BJ (cell line): ENCODE measurements at regions not wholly inside any gene's neighbourhood (a gene's known extent, or its start where the extent isn't known, plus 50 kb on each side); places are given as distances from the start of the nearest gene placed in this dataset.

ENCODE experiments used
- CTCF ChIA-PET: fragments of 350-600 bp; formaldehyde crosslinking; extraction: SDS; loops from one replicate; lab custom pipeline; 2021; ENCODE audit warnings: antibody characterized with exemption, inconsistent platforms; lab: Yijun Ruan, JAX
- POLR2A ChIA-PET: fragments of 300-600 bp; sonication (Branson Sonifier 250); formaldehyde crosslinking; extraction: SDS; loops from one replicate; lab custom pipeline; 2021; ENCODE audit warnings: antibody characterized with exemption; lab: Charles Lee
- DNase-seq: peaks from one replicate; pipeline ENCODE4 v3.0.0-alpha.2; 2011; ENCODE audit warnings: low read depth
- H3K27me3 ChIP-seq: 2 replicates; pipeline ENCODE4 v1.6.0; 2011; ENCODE audit warnings: low read length; ENCODE audit not compliant: control insufficient read depth, insufficient read depth
- H3K36me3 ChIP-seq: 2 replicates; pipeline ENCODE4 v1.5.1; 2011; ENCODE audit warnings: low read length; ENCODE audit not compliant: control insufficient read depth, insufficient read depth
- H3K4me3 ChIP-seq: 2 replicates; pipeline ENCODE4 v1.5.1; 2011; ENCODE audit warnings: low read depth, mild to moderate bottlenecking, control low read depth, low read length
- CTCF ChIP-seq: IDR thresholded peaks from 2 replicates; pipeline ENCODE4 v1.5.1; 2011; ENCODE audit warnings: low read depth, mild to moderate bottlenecking, control low read depth, inconsistent platforms, low read length, moderate library complexity; ENCODE audit not compliant: insufficient read depth

GRCh38 chr17:72063262-72063661, 57.6 kb upstream of the SOX9 start:
- no peak for TF ChIP-seq CTCF
- Histone ChIP-seq H3K27me3 (no peaks in the 10 kb centered on the region), H3K36me3 (no peaks in the 10 kb centered on the region), H3K4me3 (no peak overlapping the region)
- DNase-seq: no peak
- CTCF ChIA-PET: no interaction called here
- POLR2A ChIA-PET: no interaction called here

DNA sequence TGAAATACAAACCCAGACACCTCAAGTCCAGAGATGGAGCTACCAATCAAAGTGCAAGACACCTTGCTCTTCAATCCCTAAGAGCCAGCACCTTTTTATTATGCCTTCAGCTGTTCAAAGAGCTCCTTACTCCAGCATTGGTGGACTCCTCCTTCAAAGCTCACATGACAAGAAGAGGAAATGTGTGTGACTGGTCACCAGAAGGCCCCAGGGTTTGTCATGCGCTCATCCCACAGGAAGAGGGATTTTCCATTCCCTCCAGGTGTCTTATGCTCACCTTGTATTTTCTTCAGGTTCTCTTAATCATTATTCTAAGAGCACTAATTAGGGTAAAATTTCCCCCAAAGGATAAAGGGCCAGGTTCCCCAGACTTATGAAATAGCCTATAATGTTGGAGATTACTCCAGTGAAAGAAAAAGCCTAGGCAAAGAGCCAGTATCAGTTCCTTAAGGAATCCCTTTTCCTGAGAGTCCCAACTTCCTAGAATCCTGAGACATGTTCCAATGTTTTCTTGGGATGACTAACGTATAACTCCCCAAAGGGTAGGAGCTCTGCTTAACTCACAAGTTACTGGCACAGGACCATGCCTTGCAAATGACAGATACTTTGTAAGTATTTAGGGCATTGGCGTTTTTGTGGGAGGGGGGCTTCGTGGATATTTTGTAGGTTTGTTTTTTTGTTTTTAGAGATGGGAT, 56.9 kb upstream of the SOX9 start:
- TF ChIP-seq CTCF: no peak
- DNase-seq: no peak
- H3K27me3 ChIP-seq: no peaks in the 10 kb centered on the region
- H3K36me3 ChIP-seq: no peaks in the 10 kb centered on the region
- H3K4me3 ChIP-seq: no peak overlapping the region
- POLR2A ChIA-PET: no interaction called here
- CTCF ChIA-PET: no interaction called here

GRCh38 chr17:72064606-72065193, 56.1 kb upstream of the SOX9 start:
- no peak for TF ChIP-seq CTCF
- ChIA-PET POLR2A (no interaction called here), CTCF (no interaction called here)
- Histone ChIP-seq H3K27me3 (no peaks in the 10 kb centered on the region), H3K4me3 (no peak overlapping the region), H3K36me3 (no peaks in the 10 kb centered on the region)
- no peak for DNase-seq

- Histone ChIP-seq H3K27me3 (no peaks in the 10 kb centered on the region), H3K4me3 (no peak overlapping the region), H3K36me3 (no peaks in the 10 kb centered on the region)
- POLR2A ChIA-PET: no interaction called here
- TF ChIP-seq CTCF: no peak
- no peak for DNase-seq
- CTCF ChIA-PET: interaction anchor here (0.6 kb wide), 1 partner anchor 1223 kb away, joined by 4 read pairs; no protein-coding TSS in a partner anchor
These were observed 55.3 kb upstream of the SOX9 start for GRCh38 chr17:72065556-72065955.

DNA sequence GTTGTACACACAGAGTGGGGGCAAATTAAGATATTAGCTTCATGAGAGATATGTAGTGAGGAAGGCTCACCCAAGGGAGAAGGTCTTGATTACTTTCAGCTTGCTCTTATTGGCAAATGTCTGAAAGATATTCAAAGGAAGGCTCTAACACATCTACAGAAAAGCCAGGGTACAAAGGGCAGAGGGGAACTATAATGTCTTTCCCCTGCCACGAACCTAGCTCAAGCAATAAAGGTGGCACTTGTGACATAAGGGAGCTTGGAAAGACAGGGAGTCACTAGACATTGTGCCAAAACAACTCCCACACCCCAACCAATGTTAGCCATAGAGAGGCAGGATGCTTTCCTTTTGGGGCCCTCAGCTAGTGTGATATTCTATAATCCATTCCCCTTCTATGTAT, 52.2 kb upstream of the SOX9 start:
- ChIA-PET POLR2A (no interaction called here), CTCF (no interaction called here)
- no peak overlapping the region for H3K4me3 ChIP-seq
- H3K36me3 ChIP-seq: no peaks in the 10 kb centered on the region
- H3K27me3 ChIP-seq: no peaks in the 10 kb centered on the region
- TF ChIP-seq CTCF: no peak
- DNase-seq: no peak
